Liver (tissue), 3 donors: ENCODE measurements at regions not wholly inside any gene's neighbourhood (a gene's known extent, or its start where the extent isn't known, plus 50 kb on each side); places are given as distances from the start of the nearest gene placed in this dataset.

Source experiments
- ATF3 ChIP-seq: IDR thresholded peaks from 2 replicates; pipeline ENCODE4 v1.6.1; 2016; ENCODE audit warnings: antibody characterized with exemption
- CTCF ChIP-seq: fragments of 150-350 bp; IDR thresholded peaks from 2 replicates; pipeline ENCODE4 v1.5.1; 2017; ENCODE audit warnings: improper control_type of control experiment, low read depth, low read length; ENCODE audit not compliant: missing input control
- EGR1 ChIP-seq, 2 donors: IDR thresholded peaks; 2 replicates each; pipeline ENCODE4 v1.6.1; 2016 to 2018; ENCODE audit warnings: antibody characterized with exemption in 2 of 2, low read depth in 2 of 2
- FOXA1 ChIP-seq: IDR thresholded peaks from 2 replicates; pipeline ENCODE4 v1.6.1; 2016; ENCODE audit warnings: antibody characterized with exemption
- HNF4A ChIP-seq, 2 donors: conservative IDR thresholded peaks; 2 replicates each; pipeline ENCODE4 v1.6.1; 2016; ENCODE audit warnings: antibody characterized with exemption in 2 of 2, mild to moderate bottlenecking in 2 of 2
- JUND ChIP-seq, 2 donors: IDR thresholded peaks; 2 replicates each; pipeline ENCODE4 v1.6.1; 2016; ENCODE audit warnings: antibody characterized with exemption in 2 of 2
- RAD21 ChIP-seq, 2 donors: IDR thresholded peaks; 2 replicates each; pipeline ENCODE4 v1.6.1; 2016; ENCODE audit warnings: antibody characterized with exemption in 2 of 2, mild to moderate bottlenecking in 2 of 2
- REST ChIP-seq: IDR thresholded peaks from 2 replicates; pipeline ENCODE4 v1.6.1; 2016; ENCODE audit warnings: antibody characterized with exemption, mild to moderate bottlenecking
- TAF1 ChIP-seq: conservative IDR thresholded peaks from 2 replicates; pipeline ENCODE4 v1.6.1; 2016; ENCODE audit warnings: antibody characterized with exemption, mild to moderate bottlenecking
- TF ChIP-seq, protein P1 (sequence below): IDR thresholded peaks from 2 replicates; pipeline ENCODE4 v1.6.1; 2016; ENCODE audit warnings: antibody characterized with exemption
- TF ChIP-seq, protein P2 (sequence below): IDR thresholded peaks from 2 replicates; pipeline ENCODE4 v1.6.1; 2016; ENCODE audit warnings: antibody characterized with exemption
- donor health status: healthy.
- donor health status: healthy.

DNA sequence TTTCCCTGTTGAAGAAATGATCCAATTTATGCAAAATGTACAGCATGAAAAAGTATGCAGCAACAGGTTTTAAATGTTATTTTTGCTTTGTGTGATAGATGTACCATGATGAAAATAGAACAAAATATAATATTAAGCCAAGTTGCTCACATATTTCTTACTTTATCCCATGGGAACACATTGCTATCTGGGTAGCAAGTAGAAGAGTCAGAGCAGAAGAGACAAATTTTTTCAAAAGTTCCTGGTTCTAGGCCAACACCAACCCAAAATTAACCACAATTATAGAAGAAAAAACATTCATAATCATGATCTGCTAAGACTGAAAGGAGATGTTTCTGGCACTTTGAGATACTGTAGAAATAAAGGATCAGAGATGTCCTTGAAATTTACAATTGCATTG, 79.9 kb upstream of the SYT10 start:
- TF ChIP-seq CTCF, result no peak
- no peak for TF ChIP-seq REST
- no peak for TF ChIP-seq ATF3
- TF ChIP-seq FOXA1, result no peak
- TF ChIP-seq, protein P1, sequence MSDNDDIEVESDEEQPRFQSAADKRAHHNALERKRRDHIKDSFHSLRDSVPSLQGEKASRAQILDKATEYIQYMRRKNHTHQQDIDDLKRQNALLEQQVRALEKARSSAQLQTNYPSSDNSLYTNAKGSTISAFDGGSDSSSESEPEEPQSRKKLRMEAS, result no peak
- no peak for TF ChIP-seq RAD21 (IDR thresholded peaks at IDR 0.05)
- TF ChIP-seq TAF1, result no peak
- no peak for TF ChIP-seq EGR1 (IDR thresholded peaks at IDR 0.05; ENCODE audit: low read depth in 2 of 2)
- TF ChIP-seq, protein P2, sequence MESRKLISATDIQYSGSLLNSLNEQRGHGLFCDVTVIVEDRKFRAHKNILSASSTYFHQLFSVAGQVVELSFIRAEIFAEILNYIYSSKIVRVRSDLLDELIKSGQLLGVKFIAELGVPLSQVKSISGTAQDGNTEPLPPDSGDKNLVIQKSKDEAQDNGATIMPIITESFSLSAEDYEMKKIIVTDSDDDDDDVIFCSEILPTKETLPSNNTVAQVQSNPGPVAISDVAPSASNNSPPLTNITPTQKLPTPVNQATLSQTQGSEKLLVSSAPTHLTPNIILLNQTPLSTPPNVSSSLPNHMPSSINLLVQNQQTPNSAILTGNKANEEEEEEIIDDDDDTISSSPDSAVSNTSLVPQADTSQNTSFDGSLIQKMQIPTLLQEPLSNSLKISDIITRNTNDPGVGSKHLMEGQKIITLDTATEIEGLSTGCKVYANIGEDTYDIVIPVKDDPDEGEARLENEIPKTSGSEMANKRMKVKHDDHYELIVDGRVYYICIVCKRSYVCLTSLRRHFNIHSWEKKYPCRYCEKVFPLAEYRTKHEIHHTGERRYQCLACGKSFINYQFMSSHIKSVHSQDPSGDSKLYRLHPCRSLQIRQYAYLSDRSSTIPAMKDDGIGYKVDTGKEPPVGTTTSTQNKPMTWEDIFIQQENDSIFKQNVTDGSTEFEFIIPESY, result no peak
- no peak for TF ChIP-seq HNF4A (conservative IDR thresholded peaks at IDR 0.05)
- no peak for TF ChIP-seq JUND (IDR thresholded peaks at IDR 0.05)
